ENCODE measurements at regions not wholly inside any gene's neighbourhood (a gene's known extent, or its start where the extent isn't known, plus 50 kb on each side); places are given as distances from the start of the nearest gene placed in this dataset.

DNA sequence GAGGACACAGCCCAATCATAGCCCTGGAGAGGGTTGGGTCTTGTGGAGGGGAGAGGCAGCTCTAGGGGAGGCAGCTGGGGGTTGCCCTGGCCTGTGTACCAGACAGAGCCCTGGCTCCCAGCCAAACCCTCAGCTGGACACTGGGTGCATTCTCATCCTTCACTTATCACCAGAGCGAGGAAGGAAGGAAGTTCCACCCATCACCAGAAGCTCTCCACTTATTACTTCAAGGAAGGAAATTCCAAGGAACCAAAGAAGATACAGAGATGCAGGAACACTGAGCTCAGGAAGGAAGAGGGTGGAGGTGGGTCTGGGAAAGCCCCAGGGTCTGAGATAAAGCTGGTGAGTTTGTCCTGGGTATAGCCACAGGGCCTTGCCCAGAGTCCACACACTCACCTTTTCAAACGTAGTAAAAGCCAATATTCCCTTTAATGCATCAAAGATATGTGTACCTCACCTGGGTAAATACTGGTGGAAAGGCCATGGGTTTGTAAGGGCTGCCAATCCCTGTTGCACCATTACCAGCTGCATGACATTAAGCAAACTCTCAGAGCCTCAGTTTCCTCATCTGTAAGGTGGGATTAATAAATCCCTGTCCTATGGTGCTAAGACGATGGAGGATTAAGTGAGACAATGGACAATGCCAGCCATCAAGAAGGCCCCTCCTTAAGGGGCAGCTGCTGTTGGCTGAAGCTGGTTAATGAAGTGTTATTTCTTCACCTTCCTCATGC lies 109.7 kb upstream of the NAA20 start:
- no peak for TF ChIP-seq ZSCAN16 (tag by site-specific recombination; IDR thresholded peaks at IDR 0.05)
- TF ChIP-seq, protein P1, sequence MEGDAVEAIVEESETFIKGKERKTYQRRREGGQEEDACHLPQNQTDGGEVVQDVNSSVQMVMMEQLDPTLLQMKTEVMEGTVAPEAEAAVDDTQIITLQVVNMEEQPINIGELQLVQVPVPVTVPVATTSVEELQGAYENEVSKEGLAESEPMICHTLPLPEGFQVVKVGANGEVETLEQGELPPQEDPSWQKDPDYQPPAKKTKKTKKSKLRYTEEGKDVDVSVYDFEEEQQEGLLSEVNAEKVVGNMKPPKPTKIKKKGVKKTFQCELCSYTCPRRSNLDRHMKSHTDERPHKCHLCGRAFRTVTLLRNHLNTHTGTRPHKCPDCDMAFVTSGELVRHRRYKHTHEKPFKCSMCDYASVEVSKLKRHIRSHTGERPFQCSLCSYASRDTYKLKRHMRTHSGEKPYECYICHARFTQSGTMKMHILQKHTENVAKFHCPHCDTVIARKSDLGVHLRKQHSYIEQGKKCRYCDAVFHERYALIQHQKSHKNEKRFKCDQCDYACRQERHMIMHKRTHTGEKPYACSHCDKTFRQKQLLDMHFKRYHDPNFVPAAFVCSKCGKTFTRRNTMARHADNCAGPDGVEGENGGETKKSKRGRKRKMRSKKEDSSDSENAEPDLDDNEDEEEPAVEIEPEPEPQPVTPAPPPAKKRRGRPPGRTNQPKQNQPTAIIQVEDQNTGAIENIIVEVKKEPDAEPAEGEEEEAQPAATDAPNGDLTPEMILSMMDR (tag by site-specific recombination; IDR thresholded peaks at IDR 0.05) = no peak
- TF ChIP-seq ZNF366 (tag by site-specific recombination; conservative IDR thresholded peaks at IDR 0.05) = no peak
- TF ChIP-seq, protein P2, sequence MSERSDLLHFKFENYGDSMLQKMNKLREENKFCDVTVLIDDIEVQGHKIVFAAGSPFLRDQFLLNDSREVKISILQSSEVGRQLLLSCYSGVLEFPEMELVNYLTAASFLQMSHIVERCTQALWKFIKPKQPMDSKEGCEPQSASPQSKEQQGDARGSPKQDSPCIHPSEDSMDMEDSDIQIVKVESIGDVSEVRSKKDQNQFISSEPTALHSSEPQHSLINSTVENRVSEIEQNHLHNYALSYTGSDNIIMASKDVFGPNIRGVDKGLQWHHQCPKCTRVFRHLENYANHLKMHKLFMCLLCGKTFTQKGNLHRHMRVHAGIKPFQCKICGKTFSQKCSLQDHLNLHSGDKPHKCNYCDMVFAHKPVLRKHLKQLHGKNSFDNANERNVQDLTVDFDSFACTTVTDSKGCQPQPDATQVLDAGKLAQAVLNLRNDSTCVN (tag by site-specific recombination; optimal IDR thresholded peaks at IDR 0.05) = no peak
- TF ChIP-seq HOXA7 (CRISPR knock-in tag; IDR thresholded peaks at IDR 0.05; ENCODE audit: borderline replicate concordance) = no peak
- TF ChIP-seq, protein P3, sequence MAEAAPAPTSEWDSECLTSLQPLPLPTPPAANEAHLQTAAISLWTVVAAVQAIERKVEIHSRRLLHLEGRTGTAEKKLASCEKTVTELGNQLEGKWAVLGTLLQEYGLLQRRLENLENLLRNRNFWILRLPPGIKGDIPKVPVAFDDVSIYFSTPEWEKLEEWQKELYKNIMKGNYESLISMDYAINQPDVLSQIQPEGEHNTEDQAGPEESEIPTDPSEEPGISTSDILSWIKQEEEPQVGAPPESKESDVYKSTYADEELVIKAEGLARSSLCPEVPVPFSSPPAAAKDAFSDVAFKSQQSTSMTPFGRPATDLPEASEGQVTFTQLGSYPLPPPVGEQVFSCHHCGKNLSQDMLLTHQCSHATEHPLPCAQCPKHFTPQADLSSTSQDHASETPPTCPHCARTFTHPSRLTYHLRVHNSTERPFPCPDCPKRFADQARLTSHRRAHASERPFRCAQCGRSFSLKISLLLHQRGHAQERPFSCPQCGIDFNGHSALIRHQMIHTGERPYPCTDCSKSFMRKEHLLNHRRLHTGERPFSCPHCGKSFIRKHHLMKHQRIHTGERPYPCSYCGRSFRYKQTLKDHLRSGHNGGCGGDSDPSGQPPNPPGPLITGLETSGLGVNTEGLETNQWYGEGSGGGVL (tag by site-specific recombination; IDR thresholded peaks at IDR 0.05) = no peak
- no peak for TF ChIP-seq ZNF175 (tag by site-specific recombination; IDR thresholded peaks at IDR 0.05)
- no peak for TF ChIP-seq ZNF121 (tag by site-specific recombination; IDR thresholded peaks at IDR 0.05)
- no peak for TF ChIP-seq YY1 (tag by site-specific recombination; IDR thresholded peaks at IDR 0.05)
- no peak for TF ChIP-seq ZNF341 (tag by site-specific recombination; IDR thresholded peaks at IDR 0.05; ENCODE audit: low read depth)
- TF ChIP-seq ZNF791 (tag by site-specific recombination; IDR thresholded peaks at IDR 0.05) = no peak
- TF ChIP-seq ZFP3 (tag by site-specific recombination; IDR thresholded peaks at IDR 0.05; ENCODE audit: low read depth) = no peak
- TF ChIP-seq, protein P4, sequence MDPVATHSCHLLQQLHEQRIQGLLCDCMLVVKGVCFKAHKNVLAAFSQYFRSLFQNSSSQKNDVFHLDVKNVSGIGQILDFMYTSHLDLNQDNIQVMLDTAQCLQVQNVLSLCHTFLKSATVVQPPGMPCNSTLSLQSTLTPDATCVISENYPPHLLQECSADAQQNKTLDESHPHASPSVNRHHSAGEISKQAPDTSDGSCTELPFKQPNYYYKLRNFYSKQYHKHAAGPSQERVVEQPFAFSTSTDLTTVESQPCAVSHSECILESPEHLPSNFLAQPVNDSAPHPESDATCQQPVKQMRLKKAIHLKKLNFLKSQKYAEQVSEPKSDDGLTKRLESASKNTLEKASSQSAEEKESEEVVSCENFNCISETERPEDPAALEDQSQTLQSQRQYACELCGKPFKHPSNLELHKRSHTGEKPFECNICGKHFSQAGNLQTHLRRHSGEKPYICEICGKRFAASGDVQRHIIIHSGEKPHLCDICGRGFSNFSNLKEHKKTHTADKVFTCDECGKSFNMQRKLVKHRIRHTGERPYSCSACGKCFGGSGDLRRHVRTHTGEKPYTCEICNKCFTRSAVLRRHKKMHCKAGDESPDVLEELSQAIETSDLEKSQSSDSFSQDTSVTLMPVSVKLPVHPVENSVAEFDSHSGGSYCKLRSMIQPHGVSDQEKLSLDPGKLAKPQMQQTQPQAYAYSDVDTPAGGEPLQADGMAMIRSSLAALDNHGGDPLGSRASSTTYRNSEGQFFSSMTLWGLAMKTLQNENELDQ (tag by site-specific recombination; IDR thresholded peaks at IDR 0.05; ENCODE audit: low read depth) = no peak
- TF ChIP-seq ZNF670 (tag by site-specific recombination; IDR thresholded peaks at IDR 0.05; ENCODE audit: low read depth) = no peak

Measured in HEK293 (cell line).